IPS DF 4.7 (cell line): ENCODE measurements at regions not wholly inside any gene's neighbourhood (a gene's known extent, or its start where the extent isn't known, plus 50 kb on each side); places are given as distances from the start of the nearest gene placed in this dataset.

Source experiments
- DNase-seq: peaks from one replicate; pipeline ENCODE4 v3.0.0-alpha.2; 2013; ENCODE audit warnings: low spot score; ENCODE audit errors: extremely low read depth

- DNase-seq: no peak
Observed at GRCh38 chr11:13104619-13105236, 95.6 kb downstream of the RASSF10 start.

GRCh38 chr11:13105237-13105844 lies 96.2 kb downstream of the RASSF10 start:
- DNase-seq: no peak

- no peak for DNase-seq
Observed at GRCh38 chr11:13107544-13108044, 98.5 kb downstream of the RASSF10 start.

GRCh38 chr11:13108416-13108815 lies 99.3 kb downstream of the RASSF10 start:
- no peak for DNase-seq

- DNase-seq: no peak
Observed at GRCh38 chr11:13109616-13110015, 100.5 kb downstream of the RASSF10 start.

GRCh38 chr11:13110145-13110544 lies 101.0 kb downstream of the RASSF10 start:
- DNase-seq: no peak

- no peak for DNase-seq
Observed at GRCh38 chr11:13110929-13111812, 102.1 kb downstream of the RASSF10 start.

GRCh38 chr11:13111813-13112130 lies 102.7 kb downstream of the RASSF10 start:
- DNase-seq: no peak

GRCh38 chr11:13114566-13115379 lies 105.7 kb downstream of the RASSF10 start:
- peak; percentile 41 for DNase-seq

GRCh38 chr11:13115380-13115675 lies 106.2 kb downstream of the RASSF10 start:
- no peak for DNase-seq

GRCh38 chr11:13116491-13116890 lies 107.4 kb downstream of the RASSF10 start:
- no peak for DNase-seq

- no peak for DNase-seq
Observed at GRCh38 chr11:13117344-13117743, 108.2 kb downstream of the RASSF10 start.

GRCh38 chr11:13118194-13118593 lies 109.1 kb downstream of the RASSF10 start:
- no peak for DNase-seq

- DNase-seq: no peak
Observed at GRCh38 chr11:13118650-13119049, 109.5 kb downstream of the RASSF10 start.

- no peak for DNase-seq
Observed at GRCh38 chr11:13119361-13119760, 110.2 kb downstream of the RASSF10 start.

GRCh38 chr11:13119941-13120520 lies 110.9 kb downstream of the RASSF10 start:
- no peak for DNase-seq

- DNase-seq: no peak
Observed at GRCh38 chr11:13120691-13121090, 111.6 kb downstream of the RASSF10 start.

- no peak for DNase-seq
Observed at GRCh38 chr11:13126430-13126829, 117.3 kb downstream of the RASSF10 start.

GRCh38 chr11:13127161-13127560 lies 118.0 kb downstream of the RASSF10 start:
- DNase-seq: no peak

- no peak for DNase-seq
Observed at GRCh38 chr11:13128354-13128753, 119.2 kb downstream of the RASSF10 start.

GRCh38 chr11:13134066-13134465 lies 125.0 kb downstream of the RASSF10 start:
- DNase-seq: no peak
